Suprapubic skin (tissue), 4 donors: ENCODE measurements at regions not wholly inside any gene's neighbourhood (a gene's known extent, or its start where the extent isn't known, plus 50 kb on each side); places are given as distances from the start of the nearest gene placed in this dataset.

Experiments
- DNase-seq, 2 donors: peaks; one replicate each; pipeline ENCODE4 v3.0.0-alpha.2; 2019; ENCODE audit warnings: low spot score in 2 of 2
- H3K27ac ChIP-seq: fragments of 200-600 bp; sonication (generic); one replicate; pipeline ENCODE4 v1.5.1; 2019
- H3K27me3 ChIP-seq: fragments of 200-600 bp; sonication (generic); one replicate; pipeline ENCODE4 v1.5.1; 2019
- H3K36me3 ChIP-seq: fragments of 200-600 bp; sonication (generic); one replicate; pipeline ENCODE4 v1.5.1; 2019
- H3K4me1 ChIP-seq: fragments of 200-600 bp; sonication (generic); one replicate; pipeline ENCODE4 v1.5.1; 2019
- H3K4me3 ChIP-seq: fragments of 200-600 bp; sonication (generic); one replicate; pipeline ENCODE4 v1.5.1; 2019; ENCODE audit warnings: mild to moderate bottlenecking
- H3K9me3 ChIP-seq: fragments of 200-600 bp; sonication (generic); one replicate; pipeline ENCODE4 v1.5.1; 2019
- EP300 ChIP-seq: sonication (generic); formaldehyde crosslinking; IDR thresholded peaks from one replicate; pipeline ENCODE4 v1.6.1; 2017; ENCODE audit warnings: antibody characterized with exemption
- POLR2A ChIP-seq, 2 donors: fragments of 450-650 bp; IDR thresholded peaks; one replicate each; pipeline ENCODE4 v1.6.1; 2017; ENCODE audit warnings: antibody characterized with exemption in 2 of 2, mild to moderate bottlenecking in 2 of 2, moderate library complexity in 2 of 2
- POLR2AphosphoS5 ChIP-seq, 3 donors: sonication (generic); formaldehyde crosslinking; IDR thresholded peaks; one replicate each; pipeline ENCODE4 v1.6.1; 2017; ENCODE audit warnings: antibody characterized with exemption in 3 of 3
- WGBS: methylation state at CpG from one replicate; pipeline ENCODE4 v1.1.5; 2018; 5-methylcytosine and 5-hydroxymethylcytosine counted together
- TF ChIP-seq, protein P1 (sequence below), 2 donors: fragments of 200-600 bp in 1 of 2; fragments of 450-650 bp in 1 of 2; sonication (generic) in 1 of 2; IDR thresholded peaks; one replicate each; pipeline ENCODE4 v1.5.1; 2016 to 2019; ENCODE audit warnings: antibody characterized with exemption in 2 of 2, mild to moderate bottlenecking in 1 of 2, moderate library complexity in 1 of 2

DNA sequence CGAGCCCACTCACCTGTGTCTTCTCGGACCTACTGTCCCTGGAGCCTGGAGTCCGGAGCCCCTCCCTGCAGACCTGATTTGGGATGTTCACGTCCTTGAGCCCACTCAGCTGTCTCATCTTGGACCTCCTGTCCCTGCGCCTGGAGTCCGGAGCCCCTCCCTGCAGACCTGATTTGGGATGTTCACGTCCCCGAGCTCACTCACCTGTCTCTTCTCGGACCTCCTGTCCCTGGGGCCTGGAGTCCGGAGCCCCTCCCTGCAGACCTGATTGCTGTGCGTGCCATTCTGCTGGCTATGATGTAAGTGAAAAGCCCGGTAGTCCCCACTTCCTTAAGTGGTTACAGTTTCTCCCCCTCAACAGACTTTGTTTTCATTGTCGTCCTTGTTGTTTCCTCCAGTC lies 867.1 kb downstream of the BRD1 start:
- peaks cover 42% of the 10 kb centered on the region for H3K27me3 ChIP-seq
- 65% methylated on average over 13 of the region's 13 CpGs for WGBS
- H3K27ac ChIP-seq = no peak overlapping the region
- no peaks in the 10 kb centered on the region for H3K9me3 ChIP-seq
- TF ChIP-seq, protein P1, sequence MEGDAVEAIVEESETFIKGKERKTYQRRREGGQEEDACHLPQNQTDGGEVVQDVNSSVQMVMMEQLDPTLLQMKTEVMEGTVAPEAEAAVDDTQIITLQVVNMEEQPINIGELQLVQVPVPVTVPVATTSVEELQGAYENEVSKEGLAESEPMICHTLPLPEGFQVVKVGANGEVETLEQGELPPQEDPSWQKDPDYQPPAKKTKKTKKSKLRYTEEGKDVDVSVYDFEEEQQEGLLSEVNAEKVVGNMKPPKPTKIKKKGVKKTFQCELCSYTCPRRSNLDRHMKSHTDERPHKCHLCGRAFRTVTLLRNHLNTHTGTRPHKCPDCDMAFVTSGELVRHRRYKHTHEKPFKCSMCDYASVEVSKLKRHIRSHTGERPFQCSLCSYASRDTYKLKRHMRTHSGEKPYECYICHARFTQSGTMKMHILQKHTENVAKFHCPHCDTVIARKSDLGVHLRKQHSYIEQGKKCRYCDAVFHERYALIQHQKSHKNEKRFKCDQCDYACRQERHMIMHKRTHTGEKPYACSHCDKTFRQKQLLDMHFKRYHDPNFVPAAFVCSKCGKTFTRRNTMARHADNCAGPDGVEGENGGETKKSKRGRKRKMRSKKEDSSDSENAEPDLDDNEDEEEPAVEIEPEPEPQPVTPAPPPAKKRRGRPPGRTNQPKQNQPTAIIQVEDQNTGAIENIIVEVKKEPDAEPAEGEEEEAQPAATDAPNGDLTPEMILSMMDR (IDR thresholded peaks at IDR 0.05) = no peak
- no peak for TF ChIP-seq POLR2AphosphoS5 (IDR thresholded peaks at IDR 0.05)
- no peak for TF ChIP-seq POLR2A (IDR thresholded peaks at IDR 0.05)
- no peak for TF ChIP-seq EP300
- no peaks in the 10 kb centered on the region for H3K36me3 ChIP-seq
- no peak overlapping the region for H3K4me3 ChIP-seq
- DNase-seq = peak; percentile 38 to 43
- no peaks in the 10 kb centered on the region for H3K4me1 ChIP-seq

DNA sequence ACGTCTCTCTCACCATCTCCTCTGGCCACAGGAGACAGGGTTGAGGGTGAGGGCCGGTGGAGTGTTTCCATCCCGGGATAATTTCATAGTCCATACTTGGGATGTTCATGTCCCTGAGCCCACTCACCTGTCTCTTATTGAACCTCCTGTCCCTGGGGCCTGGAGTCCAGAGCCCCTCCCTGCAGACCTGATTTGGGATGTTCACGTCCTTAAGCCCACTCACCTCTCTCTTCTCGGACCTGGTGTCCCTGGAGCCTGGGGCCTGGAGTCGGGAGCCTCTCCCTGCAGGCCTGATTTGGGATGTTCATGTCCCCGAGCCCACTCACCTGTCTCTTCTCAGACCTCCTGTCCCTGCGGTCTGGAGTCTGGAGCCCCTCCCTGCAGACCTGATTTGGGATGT lies 868.2 kb downstream of the BRD1 start:
- 90% methylated on average over 8 of the region's 8 CpGs for WGBS
- H3K27ac ChIP-seq = no peak overlapping the region
- no peaks in the 10 kb centered on the region for H3K9me3 ChIP-seq
- H3K4me3 ChIP-seq = no peak overlapping the region
- no peaks in the 10 kb centered on the region for H3K36me3 ChIP-seq
- peaks cover 6% of the 10 kb centered on the region for H3K4me1 ChIP-seq
- H3K27me3 ChIP-seq = peaks cover 50% of the 10 kb centered on the region
- TF ChIP-seq, protein P1 (IDR thresholded peaks at IDR 0.05) = no peak
- no peak for TF ChIP-seq POLR2A (IDR thresholded peaks at IDR 0.05)
- TF ChIP-seq POLR2AphosphoS5 (IDR thresholded peaks at IDR 0.05) = no peak
- TF ChIP-seq EP300 = no peak
- DNase-seq = peak; percentile 35 to 47

DNA sequence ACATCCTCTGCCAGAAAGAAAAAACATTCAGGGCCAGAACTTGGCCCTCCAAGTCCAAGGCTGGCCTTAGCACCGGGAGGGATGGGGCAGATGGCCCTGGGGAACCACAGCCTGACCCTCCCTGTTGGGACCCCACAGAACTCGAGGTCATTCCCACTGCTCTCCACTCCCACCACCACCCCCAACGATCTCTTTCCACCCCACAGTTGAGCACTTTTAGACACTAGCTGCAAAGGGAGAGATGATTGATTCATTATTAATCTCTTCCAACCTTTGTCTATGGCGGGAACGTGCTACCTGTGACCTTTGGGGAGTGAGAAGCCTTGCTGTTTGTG lies 869.7 kb downstream of the BRD1 start:
- H3K27me3 ChIP-seq = peaks cover 53% of the 10 kb centered on the region
- H3K36me3 ChIP-seq = no peaks in the 10 kb centered on the region
- H3K9me3 ChIP-seq = no peaks in the 10 kb centered on the region
- WGBS = 90% methylated on average over 3 of the region's 5 CpGs
- TF ChIP-seq POLR2A (IDR thresholded peaks at IDR 0.05) (no peak), POLR2AphosphoS5 (IDR thresholded peaks at IDR 0.05) (no peak), EP300 (no peak)
- TF ChIP-seq, protein P1 (IDR thresholded peaks at IDR 0.05) = no peak
- peaks cover 6% of the 10 kb centered on the region for H3K4me1 ChIP-seq
- no peak overlapping the region for H3K27ac ChIP-seq
- H3K4me3 ChIP-seq = no peak overlapping the region
- no peak for DNase-seq

DNA sequence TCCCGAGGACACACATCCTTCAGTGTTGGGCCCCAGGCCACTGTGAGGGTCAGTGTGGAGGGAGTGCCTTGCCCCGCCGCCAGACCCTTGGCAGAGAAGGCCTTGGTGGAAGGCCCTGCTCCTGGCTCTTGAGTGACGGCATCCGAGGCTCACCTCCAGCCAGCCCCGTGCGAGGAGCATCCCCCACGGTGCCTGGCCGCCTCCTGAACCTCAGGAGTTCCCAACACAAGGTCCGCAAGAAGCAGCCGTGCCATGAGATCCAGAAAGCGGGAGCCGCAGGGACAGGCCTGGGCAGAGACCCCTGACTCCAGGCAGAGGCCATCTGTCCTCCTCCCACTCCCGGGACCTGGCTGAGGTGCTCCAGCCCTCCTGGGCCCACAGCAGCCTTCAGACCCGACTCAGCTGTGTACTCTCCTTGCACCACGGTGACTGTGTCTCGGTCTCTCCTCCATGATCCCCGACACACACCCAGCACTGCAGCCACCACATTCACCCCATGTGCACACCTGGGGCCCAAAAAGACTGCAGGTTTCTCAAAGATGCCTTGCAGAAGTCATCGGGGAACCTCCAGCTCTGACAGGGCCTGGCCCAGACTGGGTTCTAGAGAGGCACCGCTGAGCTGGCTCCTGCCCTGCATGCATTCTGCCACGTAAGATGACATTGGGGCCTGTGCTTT lies 870.2 kb downstream of the BRD1 start:
- Histone ChIP-seq H3K36me3 (no peaks in the 10 kb centered on the region), H3K9me3 (no peaks in the 10 kb centered on the region), H3K4me1 (peaks cover 6% of the 10 kb centered on the region), H3K27ac (no peak overlapping the region), H3K4me3 (no peak overlapping the region), H3K27me3 (peaks cover 55% of the 10 kb centered on the region)
- TF ChIP-seq EP300 (no peak), POLR2A (IDR thresholded peaks at IDR 0.05) (no peak), POLR2AphosphoS5 (IDR thresholded peaks at IDR 0.05) (no peak)
- TF ChIP-seq, protein P1 (IDR thresholded peaks at IDR 0.05) = no peak
- 96% methylated on average over 5 of the region's 21 CpGs for WGBS
- peak; percentile 44 to 77 for DNase-seq

DNA sequence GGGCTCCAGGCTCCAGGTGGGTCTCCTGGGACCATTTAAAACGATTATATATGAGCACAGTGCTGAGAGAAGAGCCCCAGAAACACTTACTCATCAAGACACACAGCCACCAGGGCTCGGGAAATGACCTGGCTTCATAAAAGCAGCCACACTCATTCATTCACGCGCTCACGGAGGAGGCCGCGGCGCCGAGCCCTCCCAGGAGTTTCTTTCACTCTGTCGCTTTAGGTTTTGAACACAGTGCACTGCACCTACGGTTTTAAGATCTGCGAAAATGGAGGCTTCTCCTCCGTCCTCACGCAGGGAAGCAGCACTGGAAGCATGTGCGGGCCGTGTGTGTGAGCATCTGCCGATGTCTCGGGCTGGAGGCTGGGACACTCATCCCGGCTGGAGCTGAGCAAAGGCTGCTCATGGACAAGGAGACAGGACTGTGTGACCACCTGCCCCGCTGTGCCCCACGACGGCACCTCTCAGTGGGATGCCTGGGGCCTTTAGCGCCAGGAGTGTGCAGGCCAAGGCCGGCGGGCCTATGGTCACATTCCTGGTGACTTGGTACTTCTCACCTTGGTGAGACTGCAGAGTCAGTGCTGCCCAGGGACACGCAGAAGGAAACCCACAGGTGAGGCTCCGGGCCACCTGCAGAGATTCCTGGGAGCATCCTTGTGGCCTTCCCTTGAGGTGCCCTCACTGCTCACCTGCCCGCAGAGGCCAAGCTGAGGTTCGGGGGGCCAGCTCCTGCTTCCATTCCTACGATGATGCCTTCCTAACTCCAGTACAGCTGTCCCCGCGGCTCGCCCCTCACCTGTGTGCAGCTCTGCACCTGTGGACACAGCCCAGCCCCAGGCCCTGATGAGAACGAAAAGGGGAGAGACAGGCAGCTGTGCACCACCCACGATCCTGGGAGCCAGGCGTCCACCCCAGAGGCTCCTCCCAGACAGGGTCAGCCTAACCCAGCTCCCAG lies 872.0 kb downstream of the BRD1 start:
- Histone ChIP-seq H3K4me3 (no peak overlapping the region), H3K27ac (no peak overlapping the region), H3K27me3 (peaks cover 50% of the 10 kb centered on the region), H3K4me1 (peaks cover 6% of the 10 kb centered on the region), H3K9me3 (no peaks in the 10 kb centered on the region), H3K36me3 (no peaks in the 10 kb centered on the region)
- DNase-seq = peak; percentile 46 to 74
- no peak for TF ChIP-seq POLR2A (IDR thresholded peaks at IDR 0.05)
- no peak for TF ChIP-seq EP300
- TF ChIP-seq POLR2AphosphoS5 (IDR thresholded peaks at IDR 0.05) = no peak
- TF ChIP-seq, protein P1 (IDR thresholded peaks at IDR 0.05) = no peak
- 70% methylated on average over 32 of the region's 36 CpGs for WGBS
